GM21737 (cell line): ENCODE measurements at regions not wholly inside any gene's neighbourhood (a gene's known extent, or its start where the extent isn't known, plus 50 kb on each side); places are given as distances from the start of the nearest gene placed in this dataset.

Source experiments
- ATAC-seq: cut with Tn5 transposase; IDR thresholded peaks from one replicate; pipeline ENCODE4 v1.9.1; 2021; ENCODE audit warnings: mild to moderate bottlenecking, moderate library complexity; ENCODE audit not compliant: unreplicated experiment

DNA sequence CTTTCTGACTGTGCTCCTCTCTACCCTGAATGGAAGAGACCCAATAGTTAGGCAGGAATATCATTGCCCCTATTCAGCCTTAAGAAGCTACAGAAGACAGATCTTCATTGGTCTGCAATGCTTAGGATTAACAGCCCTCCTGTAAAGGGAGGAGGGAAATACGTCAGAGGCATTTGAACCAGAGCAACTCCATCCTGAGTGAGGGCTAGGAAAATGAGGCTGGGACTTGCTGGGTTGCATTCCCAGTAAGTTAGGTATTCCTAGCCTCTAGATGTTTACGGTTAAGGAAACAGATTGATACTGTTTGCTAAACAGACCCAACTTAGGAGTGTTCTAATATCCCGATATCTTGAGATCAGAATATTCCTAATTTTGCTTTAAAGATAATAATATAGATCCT, 63.5 kb downstream of the PCDH18 start:
- ATAC-seq: no peak

DNA sequence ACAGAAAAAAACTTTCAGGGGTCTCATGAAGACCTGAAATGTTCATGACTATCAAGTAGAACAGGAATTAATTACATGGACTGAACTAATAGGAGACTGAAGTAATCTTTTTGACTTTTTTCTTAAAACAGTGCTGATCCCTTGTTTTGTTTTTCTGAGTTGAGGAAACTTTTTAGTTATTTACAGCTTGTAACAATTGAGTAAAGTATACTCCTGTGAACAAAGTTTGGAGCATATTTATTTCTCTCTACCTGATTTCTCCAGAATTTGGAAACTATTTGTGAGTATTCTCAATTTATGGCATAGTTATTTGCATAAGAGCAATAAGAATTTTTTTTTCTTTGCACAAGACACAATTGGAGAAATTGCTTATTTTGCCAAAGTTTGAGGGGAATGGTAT, 64.8 kb downstream of the PCDH18 start:
- no peak for ATAC-seq

DNA sequence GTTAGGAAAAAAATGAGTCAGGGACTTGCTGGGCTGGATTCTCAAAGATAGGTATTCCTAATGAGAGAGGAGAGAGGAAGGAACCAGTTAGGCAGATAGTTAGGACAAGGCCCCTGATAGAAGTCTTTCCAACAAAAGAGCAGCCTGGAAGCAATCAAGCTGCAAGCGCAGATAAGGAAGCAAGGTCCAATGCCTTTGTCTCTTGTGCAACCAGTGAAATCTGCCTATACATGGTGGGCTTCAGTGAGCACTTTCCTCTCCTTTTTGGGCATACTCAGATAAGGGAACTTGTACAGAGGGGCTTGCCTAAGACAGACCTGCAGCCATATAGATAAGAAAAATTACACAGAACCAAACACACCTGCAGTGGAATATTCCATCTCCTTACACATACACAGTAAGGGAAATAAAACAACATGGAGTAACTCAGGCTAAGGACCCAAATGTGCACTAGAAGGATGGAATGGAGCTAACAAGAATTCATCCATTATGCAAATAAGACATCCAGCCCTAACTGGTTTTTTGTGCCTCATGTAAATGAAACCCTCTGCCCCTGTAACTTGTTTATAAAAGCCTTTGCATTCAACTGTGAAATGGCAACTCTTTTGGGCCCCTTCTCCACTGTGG, 68.8 kb downstream of the PCDH18 start:
- no peak for ATAC-seq

DNA sequence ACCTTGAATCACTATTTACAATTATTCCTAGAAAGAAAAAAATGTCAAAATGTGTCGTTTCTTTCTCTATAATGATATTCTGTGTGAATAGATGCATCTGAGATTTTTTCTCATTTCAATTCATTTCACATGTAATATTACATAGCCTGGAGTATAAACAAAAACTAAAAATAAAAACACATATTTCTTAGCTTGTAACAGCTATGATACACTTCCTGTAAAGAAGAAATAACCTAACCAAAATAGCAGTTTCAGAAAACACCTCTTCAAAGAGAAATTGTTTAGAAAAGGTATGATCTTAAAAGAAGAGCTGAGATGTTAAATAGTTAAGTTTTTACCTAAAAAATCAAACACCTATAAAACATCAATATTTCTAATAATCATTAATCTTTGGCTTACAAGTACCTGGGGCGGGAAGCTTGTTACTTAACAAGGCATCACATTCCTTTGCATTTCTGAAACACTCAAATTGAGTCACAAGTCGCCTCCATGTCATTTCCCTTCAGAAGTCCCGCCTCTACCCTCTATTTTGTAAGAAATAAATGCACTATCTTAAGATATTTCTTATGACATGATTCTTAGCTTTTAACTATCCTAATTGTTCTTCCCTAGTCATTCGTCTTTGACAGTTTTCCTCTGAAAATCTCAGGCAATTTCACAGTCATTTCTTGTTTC, 76.5 kb downstream of the PCDH18 start:
- no peak for ATAC-seq

DNA sequence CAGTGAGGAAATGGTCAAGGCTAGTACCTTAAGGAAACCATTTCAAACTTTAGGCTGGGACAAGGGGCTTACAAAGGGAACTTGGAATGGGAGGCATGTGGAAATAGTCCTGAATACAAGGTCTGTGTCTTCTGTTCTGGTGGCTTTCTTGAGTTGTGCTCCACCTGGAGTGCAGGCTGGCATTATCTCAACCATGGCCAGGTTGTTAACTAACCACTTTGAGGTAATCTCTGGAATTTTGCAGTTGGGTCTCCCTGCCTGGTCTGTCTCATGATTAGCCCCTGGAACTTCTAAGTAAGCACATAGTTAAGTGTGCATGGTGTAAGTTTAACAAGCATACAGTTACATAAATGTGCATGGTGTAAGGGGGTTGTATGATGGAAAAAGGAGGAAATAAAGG, 77.5 kb downstream of the PCDH18 start:
- no peak for ATAC-seq

DNA sequence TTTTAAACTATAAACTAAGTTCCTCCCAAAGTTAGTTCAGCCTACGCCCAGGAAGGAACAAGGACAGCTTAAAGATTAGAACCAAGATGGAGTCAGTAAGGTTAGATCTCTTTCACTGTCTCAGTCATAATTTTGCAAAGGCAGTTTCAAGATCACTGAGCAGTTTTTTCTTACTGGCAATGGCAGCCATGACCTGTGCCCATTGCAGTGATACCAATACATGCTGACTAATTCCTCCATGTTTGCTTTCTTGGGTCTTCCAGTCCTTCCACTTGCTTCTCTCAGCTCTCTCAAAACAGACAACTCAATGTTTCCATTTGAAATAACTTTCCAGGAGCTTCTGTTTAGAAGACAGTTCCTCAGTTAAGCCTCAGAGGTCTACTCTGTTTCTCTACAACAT, 79.5 kb downstream of the PCDH18 start:
- ATAC-seq: no peak

DNA sequence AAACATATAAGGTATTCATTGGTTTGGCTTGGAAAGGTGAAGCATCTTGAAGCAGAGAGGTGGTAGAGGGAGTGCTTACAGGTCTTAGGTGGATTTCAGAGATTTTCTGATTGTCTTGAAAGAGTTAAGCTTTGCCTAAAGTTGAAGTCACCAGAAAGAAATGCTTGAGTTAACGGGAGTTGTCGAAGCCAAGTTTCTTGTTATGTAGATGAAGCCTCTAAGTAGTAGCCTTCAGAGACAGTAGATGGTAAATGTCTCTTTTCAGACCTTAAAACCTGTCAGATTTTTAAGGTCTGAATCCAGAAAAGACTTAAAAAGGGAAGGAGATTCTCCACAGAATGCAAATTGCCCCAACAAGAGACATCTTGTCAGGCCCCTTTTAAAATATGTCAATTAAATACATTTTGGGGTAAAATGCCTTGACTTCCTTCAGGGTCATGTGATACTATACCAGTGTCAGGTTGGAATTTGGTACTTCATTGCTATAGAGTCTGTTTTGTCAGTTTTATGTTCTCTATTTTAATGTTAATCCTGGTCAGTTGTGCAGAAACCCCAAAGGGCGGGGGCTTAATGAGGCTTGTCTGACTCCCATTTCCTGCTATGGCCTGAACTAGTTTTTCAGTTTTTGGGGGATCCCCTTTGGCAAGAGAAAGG, 81.0 kb downstream of the PCDH18 start:
- ATAC-seq: no peak

DNA sequence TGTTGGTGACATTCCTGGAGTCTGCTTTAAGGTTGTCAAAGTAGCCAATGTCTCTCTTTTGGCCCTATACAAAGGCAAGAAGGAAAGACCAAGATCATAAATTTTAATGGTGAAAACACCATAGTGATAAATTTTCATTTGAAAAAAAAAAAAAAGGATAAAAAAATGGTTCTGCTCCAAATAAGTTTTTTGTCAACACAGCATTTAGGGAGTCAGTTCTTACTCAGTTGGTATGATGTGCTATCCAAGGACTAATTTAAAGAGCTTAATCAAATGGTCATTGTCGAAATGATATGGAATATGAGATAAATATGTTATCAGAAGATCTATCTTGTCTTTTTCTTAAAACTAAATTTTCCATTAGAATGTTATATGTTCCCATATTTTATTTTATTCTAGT, 83.9 kb downstream of the PCDH18 start:
- ATAC-seq: no peak

DNA sequence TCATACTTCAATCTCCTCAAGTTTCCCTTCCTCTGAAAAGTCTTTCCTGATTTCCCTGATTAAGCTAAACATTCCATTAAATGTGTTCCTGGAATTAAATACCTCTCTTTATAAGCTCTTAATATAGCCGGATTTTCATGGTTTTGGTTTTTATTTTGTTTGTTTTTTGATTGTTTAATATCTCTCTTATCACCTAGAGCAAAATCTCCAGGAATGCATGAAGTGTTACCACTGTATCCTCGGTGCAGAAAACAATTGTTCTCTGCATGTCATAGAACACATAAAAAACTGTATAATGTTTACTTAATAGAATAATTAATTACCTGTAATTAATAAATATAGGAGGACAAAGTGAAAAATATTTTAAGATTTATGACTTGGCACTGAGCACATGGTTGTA, 86.2 kb downstream of the PCDH18 start:
- no peak for ATAC-seq

DNA sequence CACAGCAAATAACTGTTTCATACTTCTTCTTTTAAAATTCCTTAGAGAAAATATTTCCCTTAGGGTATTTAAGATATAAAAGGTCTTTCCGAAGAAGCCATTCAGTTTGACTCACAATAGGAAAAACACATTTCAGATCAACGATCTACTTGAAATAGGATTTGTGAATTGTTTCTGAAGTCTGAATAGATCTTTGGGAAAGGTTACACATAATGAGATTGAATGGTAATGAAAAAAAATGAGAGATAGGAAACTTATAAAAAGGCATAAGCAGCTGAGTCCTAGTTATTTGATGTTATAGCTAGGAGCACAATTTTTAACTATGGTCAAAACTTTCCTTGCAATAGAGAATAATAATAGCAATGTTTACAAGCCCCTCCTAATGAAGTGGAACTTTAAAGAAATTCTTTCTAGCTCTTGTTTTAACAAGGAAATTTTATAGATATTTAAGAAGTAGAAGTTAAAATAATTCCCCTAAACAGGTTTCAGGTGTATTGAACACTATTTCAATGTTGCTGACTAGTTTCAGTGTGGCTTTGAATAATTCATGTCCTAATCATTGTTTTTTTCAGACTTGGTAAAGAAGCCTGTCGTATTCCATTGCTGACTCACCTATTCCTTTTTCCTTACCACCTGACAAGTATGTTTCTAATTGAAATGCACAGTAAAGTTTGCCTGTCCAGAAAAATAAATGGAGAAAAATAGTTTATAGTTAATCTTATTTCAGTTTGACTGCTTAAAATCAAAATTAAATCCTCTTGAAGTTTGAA, 89.1 kb downstream of the PCDH18 start:
- ATAC-seq: no peak

DNA sequence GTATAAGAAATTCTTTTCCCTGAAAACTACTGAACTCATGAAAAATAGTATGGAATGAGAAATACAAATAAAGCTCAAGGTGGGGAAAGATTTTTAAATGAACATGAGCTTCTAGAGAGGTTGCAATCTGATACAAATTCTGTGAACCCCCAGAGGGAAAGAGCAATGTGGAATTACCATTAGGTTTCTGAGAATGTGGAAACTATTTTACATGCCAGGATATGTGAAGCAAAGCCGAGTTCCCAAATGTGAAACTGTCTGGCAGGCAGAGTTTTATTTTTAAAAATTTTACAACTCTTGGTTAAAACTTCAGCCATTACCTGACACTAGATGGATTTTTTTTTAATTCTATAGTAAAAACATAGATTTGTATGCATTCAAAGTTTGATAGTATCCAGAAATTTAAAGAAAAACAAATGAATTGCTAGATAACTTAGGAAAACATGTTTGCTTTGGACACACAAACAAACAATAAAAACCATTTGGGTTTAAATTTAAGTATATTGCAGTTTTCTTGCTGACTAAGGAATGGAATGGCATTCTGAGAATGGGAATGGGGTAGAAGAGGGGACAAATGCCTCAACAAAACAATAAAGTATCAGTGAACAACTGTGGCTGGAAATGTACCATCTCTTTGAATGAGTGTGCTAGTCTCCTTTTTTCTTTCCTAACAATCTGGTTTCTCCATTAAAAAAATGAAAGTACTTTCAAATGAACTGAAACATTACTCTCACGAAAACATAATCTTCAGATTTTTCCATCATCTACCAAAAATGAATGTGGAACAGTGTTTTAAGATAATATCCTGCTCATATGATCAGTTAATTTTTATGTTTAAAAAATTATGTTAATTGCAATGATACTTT, 99.6 kb downstream of the PCDH18 start:
- ATAC-seq: no peak

DNA sequence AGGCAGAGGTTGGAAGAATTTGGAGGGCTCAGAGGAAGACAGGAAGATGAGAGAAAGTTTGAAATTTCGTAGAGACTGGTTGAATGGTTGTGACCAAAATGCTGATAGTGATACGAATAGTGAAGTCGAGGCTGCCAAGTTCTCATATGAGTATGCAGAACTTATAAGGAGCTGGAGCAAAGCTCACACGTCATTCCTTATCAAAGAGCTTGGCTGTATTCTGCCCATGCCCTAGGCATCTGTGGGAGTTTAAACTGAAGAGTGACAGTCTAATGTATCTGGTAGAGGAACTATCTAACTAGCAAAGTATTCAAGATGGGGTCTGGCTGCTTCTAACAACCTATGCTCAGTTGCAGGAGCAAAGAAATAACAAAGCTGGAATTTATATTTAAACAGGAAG, 102.1 kb downstream of the PCDH18 start:
- ATAC-seq: no peak

DNA sequence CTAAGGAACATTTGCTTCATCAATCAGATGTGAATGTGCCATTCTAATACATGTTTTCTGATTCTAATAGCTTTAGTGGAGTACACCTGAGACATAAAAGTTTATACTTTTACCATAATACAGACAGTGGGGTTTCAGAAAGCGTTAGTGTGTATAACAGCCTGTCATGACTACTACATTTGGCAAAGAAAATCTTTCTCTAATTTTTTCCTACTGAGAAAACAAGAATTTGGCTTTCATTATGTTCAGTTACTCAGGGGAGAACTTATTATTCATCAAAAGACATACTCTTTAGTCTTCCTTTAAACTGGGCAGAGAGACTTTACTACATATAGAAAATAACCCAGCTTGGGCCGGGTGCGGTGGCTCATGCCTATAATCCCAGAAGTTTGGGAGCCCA, 104.9 kb downstream of the PCDH18 start:
- ATAC-seq: no peak

DNA sequence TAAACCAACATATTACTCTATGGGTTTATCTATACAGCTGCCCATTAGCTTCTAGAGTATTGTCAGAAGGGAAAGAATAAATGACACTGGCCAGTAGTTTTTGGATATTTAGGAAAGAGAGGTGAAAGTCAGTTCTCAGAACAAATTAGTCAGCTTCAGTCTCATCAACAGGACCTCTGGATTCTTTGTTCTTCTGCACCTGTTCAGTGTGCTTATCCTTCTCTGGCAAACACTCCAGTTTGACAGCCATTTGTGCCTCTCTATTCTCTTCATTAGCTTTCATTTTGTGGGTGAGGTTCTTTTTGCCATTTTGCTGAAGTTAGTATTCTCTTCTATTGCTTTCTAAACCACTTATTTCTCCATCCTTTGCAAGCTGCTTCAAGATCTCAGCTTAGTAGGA, 107.0 kb downstream of the PCDH18 start:
- no peak for ATAC-seq

DNA sequence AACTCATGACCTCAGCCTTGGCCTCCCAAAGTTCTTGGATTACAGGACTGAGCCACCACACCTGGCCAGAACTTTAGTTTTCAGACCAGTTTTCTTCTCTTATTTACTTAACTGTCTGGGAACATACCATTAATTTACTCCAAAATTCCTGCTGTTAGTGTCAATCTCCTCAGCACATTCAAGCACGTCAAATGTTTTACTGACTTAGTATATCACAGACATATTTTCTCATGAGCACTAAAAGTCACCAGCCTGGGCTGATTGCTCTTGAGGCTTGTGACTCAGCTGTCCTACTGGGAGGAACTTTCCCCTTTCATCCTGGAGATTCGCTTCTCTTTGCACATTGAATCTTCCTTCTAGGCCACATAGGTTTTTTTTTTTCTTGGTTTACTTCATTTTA, 109.6 kb downstream of the PCDH18 start:
- no peak for ATAC-seq

DNA sequence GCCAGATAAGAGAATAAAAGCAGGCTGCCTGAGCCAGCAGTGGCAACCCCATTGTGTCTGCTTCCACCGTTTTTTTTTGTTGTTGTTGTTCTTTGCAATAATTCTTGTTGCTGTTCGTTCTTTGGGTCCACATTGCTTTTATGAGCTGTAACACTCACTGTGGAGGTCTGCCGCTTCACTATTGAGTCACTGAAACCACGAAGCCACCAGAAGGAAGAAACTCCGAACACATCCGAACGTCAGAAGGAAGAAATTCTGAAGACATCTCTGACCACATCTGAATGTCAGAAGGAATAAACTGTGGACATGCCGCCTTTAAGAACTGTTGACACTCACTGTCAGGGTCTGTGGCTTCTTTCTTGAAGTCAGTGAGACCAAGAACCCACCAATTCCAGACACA, 110.5 kb downstream of the PCDH18 start:
- no peak for ATAC-seq

DNA sequence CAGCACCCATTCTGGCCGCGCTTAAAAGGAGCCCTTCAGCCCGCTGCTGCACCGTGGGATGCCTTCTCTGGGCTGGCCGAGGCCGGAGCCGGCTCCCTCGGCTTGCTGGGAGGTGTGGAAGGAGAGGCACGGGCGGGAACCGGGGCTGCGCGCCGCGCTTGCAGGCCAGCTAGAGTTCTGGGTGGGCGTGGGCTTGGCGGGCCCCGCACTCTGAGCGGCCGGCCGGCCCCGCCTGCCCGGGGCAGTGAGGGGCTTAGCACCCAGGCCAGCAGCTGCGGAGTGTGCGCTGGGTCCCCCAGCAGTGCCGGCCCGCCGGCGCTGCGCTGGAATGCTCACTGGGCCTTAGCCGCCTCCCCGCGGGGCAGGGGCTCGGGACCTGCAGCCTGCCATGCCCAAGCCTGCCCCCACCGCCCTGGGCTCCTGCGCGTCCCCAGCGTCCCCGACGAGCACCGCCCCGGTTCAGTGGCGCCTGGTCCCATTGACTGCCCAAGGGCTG, 111.3 kb downstream of the PCDH18 start:
- no peak for ATAC-seq

DNA sequence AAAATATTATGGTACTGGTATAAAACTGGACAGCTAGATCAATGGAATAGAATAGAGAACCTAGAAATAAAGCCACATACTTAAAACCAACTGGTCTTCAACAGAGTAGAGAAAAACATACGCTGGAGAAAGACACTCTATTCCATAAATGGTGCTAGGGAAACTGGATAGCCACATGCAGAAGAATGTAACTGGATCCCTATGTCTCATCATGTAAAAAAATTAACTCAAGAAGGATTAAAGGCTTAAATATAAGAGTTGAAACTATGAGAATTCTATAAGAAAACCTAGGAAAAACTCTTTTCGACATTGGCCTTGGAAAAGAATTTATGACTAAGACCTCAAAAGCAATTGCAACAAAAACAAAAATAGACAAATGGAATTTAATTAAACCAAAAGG, 114.6 kb downstream of the PCDH18 start:
- ATAC-seq: no peak

DNA sequence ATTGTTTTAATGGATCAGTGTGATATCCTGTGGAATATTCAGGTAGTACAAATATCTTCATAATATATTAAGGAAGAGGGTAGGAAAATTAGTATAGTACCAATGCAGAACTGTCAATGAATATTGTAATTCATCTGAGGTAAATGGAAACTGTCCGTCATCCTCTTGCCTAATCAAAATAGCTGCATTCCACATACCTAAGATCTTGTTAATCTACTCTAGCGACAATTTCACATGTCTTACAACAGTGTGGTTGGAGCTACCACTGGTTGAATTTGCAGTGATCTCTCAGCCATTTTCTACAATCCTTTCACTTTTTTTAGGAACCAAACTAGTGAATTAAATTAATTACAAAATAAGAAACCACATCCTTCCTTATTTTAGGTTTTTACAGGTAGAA, 117.5 kb downstream of the PCDH18 start:
- ATAC-seq: no peak

DNA sequence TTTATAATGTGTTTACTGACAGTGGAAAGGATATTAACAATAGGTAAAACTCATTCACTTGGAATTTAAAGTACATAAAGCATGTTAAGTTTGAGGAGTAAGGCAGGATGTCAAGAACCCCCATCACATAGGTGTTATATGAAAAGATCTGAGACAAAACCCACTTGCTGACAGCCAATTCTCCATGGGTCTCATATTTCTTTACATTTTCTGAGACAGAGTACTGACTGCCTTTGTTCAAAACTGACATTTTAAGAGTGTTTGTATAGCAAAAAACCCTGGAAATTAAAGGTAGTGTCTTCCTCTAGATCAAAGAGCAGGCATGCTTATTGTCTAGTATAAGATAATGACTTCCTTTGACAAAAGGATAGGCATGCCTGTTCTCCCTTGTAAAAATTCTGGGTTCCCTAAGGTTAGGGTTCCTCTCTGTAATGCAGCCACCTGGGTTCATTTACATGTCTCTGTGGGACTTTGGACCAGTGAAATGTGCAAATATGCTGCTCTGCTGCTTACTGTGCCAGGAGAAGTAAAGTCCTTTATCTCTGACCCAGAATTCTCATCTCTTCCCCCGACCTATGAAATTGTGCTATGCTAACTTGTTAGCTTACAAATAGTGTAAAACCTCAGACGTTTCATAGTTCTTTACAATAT, 123.6 kb downstream of the PCDH18 start:
- ATAC-seq: no peak
